ENCODE measurements at regions not wholly inside any gene's neighbourhood (a gene's known extent, or its start where the extent isn't known, plus 50 kb on each side); places are given as distances from the start of the nearest gene placed in this dataset.
"Not testable (repeated sequence)": the region's sequence is repeated elsewhere in the genome, so short reads cannot be mapped to it uniquely, and the experiment has no call there.

GRCh38 chr11:37248145-37248544 lies 650.1 kb upstream of the RAG2 start:
- DNase-seq = no peak

- DNase-seq = not testable (repeated sequence)
Measured at GRCh38 chr11:37246092-37246491, 648.1 kb upstream of the RAG2 start.

- DNase-seq = no peak
Measured at GRCh38 chr11:37230865-37231264, 632.8 kb upstream of the RAG2 start.

- DNase-seq = no peak
Measured at GRCh38 chr11:37223962-37224361, 625.9 kb upstream of the RAG2 start.

GRCh38 chr11:37203006-37203405 lies 605.0 kb upstream of the RAG2 start:
- no peak for DNase-seq

- DNase-seq = no peak
Measured at GRCh38 chr11:37199082-37199481, 601.0 kb upstream of the RAG2 start.

- no peak for DNase-seq
Measured at GRCh38 chr11:37184326-37184725, 586.3 kb upstream of the RAG2 start.

- DNase-seq = no peak
Measured at GRCh38 chr11:37182031-37182430, 584.0 kb upstream of the RAG2 start.

GRCh38 chr11:37177721-37178120 lies 579.7 kb upstream of the RAG2 start:
- DNase-seq = no peak

GRCh38 chr11:37171451-37171850 lies 573.4 kb upstream of the RAG2 start:
- no peak for DNase-seq

- DNase-seq = no peak
Measured at GRCh38 chr11:37170311-37170710, 572.3 kb upstream of the RAG2 start.

GRCh38 chr11:37145434-37145833 lies 547.4 kb upstream of the RAG2 start:
- not testable (repeated sequence) for DNase-seq

GRCh38 chr11:37142591-37142990 lies 544.6 kb upstream of the RAG2 start:
- no peak for DNase-seq

- no peak for DNase-seq
Measured at GRCh38 chr11:37141707-37142106, 543.7 kb upstream of the RAG2 start.

- not testable (repeated sequence) for DNase-seq
Measured at GRCh38 chr11:37135606-37136005, 537.6 kb upstream of the RAG2 start.

- DNase-seq = no peak
Measured at GRCh38 chr11:37134637-37135036, 536.6 kb upstream of the RAG2 start.

GRCh38 chr11:37124384-37124783 lies 526.3 kb upstream of the RAG2 start:
- no peak for DNase-seq

GRCh38 chr11:37115963-37116362 lies 517.9 kb upstream of the RAG2 start:
- DNase-seq = no peak

GRCh38 chr11:37110385-37110784 lies 512.3 kb upstream of the RAG2 start:
- DNase-seq = no peak

- no peak for DNase-seq
Measured at GRCh38 chr11:37109286-37109585, 511.2 kb upstream of the RAG2 start.

GRCh38 chr11:37108436-37109285 lies 510.6 kb upstream of the RAG2 start:
- no peak for DNase-seq

GRCh38 chr11:37107831-37108230 lies 509.8 kb upstream of the RAG2 start:
- no peak for DNase-seq

GRCh38 chr11:37107415-37107814 lies 509.4 kb upstream of the RAG2 start:
- no peak for DNase-seq

GRCh38 chr11:37105427-37105826 lies 507.4 kb upstream of the RAG2 start:
- DNase-seq = no peak

- no peak for DNase-seq
Measured at GRCh38 chr11:37104380-37104779, 506.3 kb upstream of the RAG2 start.
